ENCODE measurements at regions not wholly inside any gene's neighbourhood (a gene's known extent, or its start where the extent isn't known, plus 50 kb on each side); places are given as distances from the start of the nearest gene placed in this dataset.

DNA sequence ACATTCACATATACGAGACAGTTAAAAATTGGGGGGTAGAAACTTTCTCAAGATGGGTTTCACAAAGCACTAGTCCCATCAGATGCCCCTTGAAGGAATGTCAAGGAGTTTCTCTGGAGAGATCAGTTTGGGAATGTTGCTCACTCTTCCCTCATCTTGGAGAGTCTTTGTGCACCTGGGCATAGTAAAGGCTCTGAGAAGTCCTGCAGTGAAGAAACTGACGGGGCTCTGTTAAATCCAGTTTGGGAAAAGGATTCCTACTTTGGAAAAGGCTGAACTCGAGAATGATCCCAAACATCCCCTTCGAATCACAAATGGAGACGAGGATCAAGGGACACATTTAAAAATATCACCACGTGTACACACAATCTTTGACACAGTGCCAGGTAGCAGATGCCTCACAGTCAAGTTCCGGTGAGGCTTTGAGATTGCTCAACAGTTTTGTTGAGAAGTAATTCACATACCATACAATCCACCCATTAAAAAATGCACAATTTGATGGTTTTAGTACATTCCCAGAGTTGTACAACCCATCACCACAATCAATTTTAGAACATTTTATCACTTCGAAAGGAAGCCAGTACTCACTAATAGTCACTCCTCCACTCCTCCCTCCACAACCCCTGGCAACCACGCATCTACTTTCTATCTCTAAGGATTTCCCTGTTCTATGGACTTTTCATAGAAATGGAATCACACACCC is 203.4 kb upstream of the FOXF1 start:
- no peak for DNase-seq

DNA sequence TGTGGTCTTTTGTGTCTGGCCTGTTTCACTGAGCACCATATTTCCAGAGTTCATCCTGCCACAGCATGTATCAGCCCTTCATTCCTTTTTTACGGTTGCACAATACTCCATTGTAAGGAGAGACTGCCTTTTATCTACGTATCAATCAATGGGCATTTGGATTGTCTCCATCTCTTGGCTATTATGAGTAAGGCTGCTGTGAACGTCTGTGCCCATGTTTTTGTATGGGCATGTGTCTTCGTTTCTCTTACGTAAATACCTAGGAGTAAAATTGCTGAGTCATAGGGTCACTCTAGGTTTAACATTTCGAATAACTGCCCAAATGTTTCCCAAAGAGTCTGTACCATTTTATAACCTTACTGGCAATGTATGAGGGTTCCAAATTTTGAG is 202.8 kb upstream of the FOXF1 start:
- DNase-seq = no peak

DNA sequence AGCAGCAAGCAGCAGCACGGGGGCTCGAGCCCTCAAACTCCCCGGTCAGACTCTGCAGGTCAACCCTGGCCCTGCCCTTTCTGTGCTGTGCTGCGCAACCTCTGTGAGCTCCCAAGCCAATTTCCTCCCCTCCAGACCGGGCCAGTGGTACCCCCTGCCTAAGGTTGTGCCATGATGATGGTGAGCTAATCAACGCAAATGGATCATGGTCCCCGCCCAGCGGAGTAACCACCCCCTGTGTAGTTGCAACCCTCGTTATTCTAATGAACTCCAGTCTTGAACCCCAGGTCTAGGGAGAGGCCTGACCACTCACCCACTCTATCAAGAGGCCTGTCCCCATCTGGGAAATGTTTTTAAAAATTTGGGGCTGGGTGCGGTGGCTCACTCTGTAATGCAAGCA is 201.8 kb upstream of the FOXF1 start:
- no peak for DNase-seq

DNA sequence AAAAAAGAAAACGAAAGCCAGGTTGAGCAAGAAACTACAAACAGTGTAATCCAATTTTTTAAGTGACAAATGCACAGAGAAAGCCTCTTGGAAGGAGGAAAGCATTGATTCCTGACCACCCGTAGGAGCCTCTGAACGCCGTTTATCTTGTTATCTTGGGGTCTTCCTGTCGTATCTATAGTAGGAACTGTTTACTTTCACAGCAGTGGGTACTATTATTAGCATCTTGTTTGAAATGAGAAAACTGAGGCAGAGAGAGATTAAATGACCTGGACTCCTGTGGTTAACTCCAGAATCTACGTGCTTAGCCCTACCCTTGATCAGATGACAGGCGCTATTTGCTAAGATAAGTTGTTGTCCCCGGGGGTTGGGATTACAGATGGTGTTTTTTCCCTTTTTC is 196.7 kb upstream of the FOXF1 start:
- no peak for DNase-seq

DNA sequence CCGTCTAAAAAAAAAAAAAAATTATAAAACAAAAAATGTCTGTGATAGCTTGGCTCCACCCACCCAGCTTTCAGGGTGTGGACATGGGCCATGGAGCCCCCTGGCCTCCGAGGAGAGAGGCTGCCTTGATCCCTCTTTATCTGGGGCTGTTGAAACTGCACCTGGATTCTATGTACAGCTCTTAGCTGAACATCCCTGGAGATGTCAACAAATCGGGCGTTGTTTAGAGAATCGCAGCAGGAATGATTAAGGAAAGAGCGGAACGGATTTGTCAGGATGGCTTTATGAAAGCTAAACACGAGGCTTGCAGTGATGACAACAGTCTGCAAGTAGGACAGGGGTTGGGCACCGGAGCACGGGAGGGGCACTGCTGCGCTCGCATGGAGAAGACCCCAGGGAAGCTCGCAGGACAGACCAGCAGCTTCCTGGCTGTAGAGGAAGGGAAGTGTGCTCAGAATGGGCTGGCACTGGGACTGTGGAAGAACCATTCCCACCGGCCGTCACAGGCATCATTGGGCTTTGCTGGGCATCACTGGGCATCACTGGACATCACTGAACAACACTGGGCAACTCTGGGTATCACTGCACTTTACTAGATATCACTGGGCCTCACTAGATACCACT is 195.8 kb upstream of the FOXF1 start:
- DNase-seq = no peak

DNA sequence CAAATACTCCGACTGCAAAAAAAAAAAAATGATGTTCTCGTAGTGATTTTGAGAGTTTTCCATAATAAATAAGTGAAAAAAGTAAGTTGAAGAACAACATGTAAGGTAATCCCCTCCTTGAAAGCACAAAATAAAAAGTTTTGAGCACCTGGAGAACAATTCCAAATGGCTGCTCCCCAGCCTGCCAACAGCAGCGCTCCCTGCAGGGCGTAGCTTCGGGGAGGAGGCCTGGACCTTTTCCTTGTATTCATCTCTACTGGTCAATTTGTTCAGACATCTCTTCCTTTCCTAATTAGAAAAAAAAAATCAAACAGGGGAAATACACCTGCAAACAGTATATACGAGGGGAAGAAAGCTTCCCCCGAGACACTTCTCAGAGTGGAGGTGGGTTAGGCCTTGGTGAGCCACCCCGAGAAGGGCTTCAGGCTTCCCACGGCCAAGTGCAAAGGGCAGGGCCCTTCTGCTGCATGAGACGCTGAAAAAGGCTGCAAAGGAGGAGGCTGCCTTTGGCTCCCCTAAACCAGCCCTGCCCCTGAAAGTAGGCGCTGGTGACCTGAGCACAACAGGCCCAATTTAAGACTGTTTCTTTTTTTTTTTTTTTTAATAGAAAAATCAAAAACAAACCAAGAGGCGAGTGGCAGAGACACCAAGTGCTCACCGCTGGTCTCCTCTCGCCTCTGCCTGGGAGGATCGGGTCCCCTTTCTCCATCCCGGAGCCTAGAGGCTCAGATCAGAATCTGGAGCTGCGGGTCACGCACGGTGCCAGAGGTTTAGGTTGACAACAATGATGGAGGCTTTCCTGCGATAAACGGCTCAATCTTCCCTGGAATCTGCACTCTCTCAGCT is 193.1 kb upstream of the FOXF1 start:
- no peak for DNase-seq

DNA sequence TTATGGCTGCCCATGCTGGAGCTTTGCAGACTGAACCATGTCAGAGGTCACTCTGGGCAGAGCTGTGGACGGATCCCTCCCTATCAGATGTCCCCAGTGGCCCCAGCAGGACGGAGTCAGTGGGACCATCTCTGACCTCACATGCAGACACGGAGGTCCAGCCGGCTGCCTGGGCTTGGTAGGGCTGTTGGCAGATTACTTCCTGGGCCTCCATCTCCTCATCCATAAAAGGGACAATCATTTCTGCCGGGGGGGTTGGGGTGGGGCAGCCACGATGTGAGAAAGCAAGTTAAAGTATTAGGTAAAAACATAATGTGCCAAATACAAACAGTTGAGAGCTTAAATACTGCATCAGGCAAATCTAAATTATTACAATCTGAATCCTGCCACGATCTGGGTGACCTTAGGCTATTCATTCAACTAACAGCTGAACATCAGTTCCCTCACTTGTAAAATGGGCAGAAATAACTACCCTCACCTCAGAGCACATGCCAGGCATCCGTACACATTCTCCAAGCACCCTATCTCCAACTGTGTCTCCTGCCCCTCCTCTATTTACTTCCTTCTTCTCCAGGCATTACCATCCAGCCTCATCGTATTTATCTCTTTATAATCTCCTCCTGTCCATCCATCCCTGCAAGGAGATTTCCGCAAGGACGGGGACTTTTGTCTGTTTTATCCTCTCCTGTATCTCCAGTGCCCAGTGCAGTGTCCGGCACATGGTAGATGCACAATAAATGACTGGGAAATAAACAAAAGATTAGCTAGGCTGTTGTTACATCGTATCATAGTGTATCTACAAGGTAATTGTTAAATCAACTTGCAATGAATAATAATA is 192.3 kb upstream of the FOXF1 start:
- DNase-seq = no peak

DNA sequence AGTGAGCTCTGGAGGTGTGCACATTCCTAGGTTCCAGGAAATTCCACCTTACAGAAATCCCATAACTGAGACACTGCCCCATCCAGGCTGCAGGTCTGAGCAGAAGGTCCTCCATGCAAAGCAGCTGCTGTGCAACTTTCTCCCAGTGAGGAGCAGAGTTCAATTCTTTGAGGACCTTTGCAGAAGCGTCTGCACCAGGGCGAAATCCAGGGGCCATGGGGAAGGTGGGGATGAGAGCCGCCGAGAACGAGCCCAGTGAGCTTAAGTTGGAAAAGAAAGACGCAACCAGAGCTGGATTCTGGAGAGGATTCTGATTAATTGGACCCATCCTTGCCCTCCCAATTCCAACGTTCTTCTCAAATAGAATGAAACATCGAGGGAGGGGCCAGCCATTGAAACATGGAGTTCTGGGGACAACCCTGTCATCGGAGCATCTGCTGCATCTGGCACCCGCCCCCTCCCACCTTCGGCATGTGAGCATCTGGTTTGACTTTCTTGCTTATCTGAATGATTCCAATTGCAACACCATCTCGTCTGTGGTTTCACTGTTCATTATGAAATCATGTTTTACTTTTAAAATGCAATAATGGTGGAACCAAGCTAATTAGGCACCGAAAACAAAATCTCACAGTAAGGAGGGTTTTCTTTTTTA is 190.6 kb upstream of the FOXF1 start:
- no peak for DNase-seq

DNA sequence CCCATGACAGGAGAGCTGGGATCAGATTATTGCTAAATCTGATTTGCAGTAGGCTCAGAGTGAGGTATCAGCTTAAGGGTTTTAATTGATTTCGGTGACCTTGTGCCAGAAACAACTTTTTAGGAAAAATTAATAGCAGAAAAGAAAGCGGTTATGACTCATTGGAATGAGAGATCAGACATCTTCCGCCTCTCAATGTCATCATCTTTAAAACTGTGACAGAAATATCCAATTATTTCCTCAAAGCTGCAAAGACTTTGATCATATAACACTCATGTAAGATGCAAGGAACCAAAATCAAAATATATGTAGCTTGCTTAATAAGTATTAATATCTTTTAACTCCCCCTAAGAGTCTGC is 190.1 kb upstream of the FOXF1 start:
- no peak for DNase-seq

DNA sequence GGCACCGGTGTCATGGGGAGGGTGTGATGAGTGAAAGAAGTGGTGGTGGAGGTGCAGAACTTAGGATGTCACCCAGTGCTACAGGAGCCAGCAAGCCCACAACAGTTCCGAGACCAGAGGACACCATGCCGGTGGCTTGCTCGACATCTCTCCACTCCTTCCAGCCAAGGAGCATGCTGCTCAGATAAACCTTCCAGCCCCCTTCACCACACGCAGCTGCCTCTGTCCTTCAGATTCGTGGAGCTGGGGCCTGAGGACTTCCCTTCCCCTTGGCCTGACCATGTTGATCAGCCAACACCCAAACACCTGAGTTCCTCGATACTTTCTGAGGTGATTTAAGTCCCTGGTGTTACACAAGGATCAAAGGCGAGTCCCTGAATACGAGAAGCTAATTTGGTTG is 188.8 kb upstream of the FOXF1 start:
- DNase-seq = no peak

DNA sequence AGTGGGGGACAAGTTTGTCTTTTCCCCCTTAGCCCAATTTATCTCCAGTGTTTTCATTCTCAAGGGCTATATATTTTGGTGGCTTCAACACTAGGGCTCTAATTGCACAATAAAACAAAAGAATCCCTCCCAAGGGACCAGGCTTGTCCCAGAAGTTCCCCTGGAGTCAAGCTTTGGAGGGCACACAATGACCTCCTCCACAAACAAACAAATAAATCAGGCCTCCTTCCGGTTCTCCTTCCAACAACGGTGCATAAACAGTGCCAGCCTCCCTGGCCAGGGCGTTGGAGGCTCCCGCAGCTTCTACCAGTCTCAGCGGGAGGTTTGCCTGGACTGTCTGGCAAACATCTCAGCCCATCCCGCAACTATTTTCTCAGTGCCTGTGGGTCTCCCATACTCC is 188.0 kb upstream of the FOXF1 start:
- no peak for DNase-seq

DNA sequence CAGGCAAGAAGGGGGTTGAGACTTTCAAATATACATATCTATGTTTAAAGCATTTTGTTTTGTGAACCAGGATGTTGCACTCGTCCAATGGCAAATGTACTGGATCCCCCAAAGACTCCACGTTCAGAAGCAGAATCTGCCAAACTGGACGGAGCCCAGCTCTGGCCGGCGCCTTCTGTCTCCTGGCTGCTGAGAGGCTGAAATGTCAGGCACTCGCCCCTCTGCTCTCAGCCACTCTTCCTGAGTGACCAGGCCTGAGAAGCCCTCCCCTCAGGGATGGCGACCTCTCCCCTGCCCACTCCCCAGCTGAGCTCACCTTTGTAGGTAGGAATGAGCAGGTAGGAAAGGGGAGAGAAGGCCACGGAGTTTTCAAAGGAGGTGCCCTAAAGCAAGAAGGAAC is 187.5 kb upstream of the FOXF1 start:
- no peak for DNase-seq

DNA sequence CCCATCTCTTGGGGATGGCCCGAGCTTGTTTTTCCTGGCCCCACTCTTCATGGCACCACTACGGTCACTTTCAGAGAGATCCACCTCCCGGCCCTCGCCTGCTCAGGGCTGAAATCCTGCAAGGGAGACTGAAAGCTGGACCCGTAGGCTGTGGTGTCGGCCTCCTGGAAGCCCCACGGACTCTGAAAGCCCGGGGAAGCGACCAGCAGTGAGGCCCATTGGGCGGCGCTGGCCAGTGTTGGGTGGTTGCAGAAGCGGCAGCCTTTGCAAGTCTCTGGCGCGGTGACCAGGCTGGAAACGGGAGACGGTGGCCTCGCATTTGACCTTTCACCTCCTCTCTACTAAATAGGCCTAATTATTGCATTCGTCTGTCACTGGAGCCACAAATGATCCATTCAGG is 186.0 kb upstream of the FOXF1 start:
- DNase-seq = no peak

DNA sequence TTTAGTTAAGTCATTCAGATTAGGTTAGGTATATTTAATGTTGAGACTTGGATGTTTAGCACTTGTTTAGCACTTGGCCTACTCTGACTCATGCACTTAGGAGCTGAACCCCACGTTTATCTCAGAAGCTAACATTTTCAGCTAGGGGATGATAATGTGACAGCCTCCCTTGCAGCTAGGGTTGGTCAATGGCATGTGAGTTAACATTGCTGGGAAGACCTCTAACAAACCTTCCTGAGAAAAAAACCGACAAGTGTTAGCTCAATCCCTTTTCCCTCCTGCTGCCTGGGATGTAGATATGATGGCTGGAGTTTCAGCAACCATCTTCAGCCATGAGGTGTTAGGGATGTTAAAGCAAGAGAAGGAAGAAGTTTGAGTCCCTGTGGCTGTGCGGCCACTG is 185.0 kb upstream of the FOXF1 start:
- no peak for DNase-seq

DNA sequence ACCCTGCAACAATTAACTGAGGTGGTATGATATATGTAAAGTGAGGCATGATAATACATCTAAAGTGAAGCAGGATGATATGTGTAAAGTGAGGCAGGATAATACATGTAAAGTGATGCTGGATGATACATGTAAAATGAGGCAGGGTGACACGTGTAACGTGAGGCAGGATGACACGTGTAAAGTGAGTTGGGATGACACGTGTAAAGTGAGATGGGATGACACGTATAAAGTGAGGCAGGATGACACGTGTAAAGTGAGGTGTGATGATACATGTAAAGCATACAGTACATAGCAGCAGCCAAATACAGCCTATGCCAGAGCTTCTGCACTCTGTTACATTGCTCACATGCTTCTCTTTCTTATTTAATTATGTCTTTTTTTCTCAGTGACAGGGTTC is 184.4 kb upstream of the FOXF1 start:
- DNase-seq = no peak

DNA sequence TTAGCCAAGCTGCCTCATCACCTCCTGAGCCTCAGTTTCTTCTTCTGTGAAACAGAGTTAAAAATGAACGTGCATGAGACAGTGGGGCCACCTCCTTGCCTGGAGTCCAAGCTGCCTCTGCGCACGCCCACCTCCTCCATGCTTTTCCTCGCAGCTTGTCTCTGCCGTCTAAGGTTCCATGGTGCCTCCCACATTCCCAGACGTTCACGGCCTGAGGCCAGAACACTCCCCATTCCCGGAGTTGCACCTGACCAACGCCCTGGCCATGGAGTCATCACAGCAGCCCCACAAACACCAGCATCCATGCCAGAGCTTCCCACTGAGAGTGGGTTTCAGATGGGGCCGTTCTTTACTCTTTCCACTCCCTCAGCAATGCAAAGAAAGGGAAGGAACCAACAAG is 183.0 kb upstream of the FOXF1 start:
- DNase-seq = no peak

DNA sequence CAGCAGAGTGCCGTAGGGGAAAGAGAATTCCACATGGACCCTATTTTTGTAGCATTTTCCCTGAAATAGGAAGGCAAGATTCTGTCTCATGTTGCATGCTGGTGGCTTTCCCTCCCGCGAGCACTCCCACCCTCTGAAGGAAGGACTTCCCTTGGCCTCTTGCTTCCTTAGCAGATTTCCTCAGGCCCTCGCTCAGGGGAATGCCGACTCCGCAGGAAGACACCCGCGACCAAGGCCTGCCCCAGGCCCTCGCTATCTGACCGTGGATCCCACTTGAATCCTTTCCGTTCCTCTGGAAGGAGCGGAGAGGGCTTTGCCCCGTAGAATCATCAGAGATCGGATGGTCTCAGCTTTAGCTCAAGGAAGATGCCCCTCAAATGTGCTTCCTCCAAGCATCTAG is 179.4 kb upstream of the FOXF1 start:
- DNase-seq = no peak

DNA sequence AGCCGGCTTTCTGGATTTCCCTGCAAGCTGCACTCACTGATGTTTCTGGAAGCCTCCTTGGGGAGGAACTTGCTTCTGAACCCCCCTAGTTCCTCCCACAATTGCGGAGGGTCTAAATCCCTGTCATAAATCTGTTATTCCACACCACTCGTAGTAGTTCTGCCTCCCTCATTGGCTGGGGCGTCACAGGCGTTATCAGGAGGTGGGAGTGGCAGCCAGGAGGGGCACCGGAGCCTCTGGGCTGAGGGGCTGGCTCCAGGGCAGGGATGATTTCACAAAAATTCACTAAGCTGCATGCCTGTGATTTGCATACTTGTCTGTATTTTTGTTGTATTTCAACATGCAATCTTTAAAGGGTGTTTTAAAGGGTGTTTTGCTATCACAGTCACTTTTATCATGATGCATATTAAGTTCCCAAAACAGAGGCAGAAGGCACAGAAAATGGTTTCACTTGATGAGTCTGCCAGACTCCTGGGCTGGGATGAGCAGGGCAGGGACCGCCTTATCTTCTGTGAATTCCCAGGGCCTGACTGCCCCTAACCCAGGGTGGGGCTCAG is 176.2 kb upstream of the FOXF1 start:
- DNase-seq = no peak

DNA sequence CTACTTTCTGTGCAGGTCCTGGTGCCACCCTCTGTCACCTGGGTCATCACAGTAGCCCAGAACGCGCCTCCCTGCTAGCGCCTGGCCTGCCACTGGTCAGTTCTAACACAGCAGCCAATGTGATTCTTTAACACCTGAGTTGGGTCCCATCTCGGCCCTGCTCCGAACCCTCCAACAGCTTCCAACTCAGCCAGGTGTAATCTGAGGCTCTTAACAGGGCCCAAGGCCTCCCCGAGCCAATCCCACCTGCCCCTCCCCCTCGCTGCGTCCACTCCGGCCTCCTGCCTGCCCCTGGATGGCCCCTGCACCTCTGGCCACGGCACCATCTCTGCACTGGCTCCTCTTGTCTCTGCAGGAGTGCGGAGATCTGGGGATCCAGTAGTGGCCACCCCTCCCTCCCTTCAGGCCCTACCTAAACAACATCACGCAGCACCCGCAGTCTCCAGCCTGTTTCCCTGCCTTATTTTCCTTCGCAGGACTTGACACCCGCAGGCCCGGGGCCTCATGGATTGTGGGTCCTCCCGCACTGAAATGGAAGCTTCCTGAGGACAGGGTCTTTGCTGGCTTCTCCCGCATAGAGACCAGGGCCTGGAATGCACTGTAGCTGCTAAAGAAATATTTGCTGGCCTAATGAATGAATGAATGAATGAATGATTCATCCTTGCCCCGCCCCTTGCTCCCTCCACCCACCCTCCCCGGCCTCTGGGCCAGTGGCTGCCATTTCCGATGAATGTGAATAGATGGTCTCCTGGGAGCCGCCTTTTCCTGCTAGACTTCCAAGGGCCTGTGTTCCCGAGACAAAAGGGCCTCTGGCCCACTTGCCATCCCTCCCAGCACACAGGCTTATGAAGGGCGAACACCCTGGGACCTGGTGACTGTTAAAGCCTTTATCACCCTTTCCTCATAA is 174.8 kb upstream of the FOXF1 start:
- DNase-seq = no peak

DNA sequence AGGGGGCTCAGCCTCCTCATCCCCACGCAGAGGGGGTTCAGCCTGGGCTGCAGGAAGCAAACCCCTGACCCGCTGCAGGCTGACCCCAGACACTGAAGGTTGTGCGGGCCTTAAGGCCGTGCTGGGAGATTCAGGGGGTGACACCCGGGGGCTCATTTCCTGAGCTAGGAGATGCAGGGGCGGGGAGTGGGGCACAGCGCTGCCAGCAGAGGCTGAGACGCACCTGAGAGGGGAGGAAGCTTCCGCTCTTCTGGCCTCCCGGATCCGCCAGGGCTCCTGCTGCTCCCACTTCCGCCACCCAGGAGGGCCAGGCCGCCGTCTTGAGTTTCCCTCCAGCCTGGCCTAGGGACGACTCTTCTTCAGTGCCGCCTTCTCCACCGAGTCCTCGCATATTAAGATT is 173.2 kb upstream of the FOXF1 start:
- no peak for DNase-seq
